C4-2B (cell line): ENCODE measurements at regions not wholly inside any gene's neighbourhood (a gene's known extent, or its start where the extent isn't known, plus 50 kb on each side); places are given as distances from the start of the nearest gene placed in this dataset.
"Not testable (repeated sequence)": the region's sequence is repeated elsewhere in the genome, so short reads cannot be mapped to it uniquely, and the experiment has no call there.

Experiments
- H3K27ac ChIP-seq: fragments of 450-650 bp; 2 replicates; pipeline ENCODE4 v1.5.1; 2017
- ZFX ChIP-seq: fragments of 450-650 bp; IDR thresholded peaks from 2 replicates; pipeline ENCODE4 v1.6.1; 2017
- TF ChIP-seq, protein P1 (sequence below): fragments of 450-650 bp; conservative IDR thresholded peaks from 2 replicates; pipeline ENCODE4 v1.5.1; 2017; ENCODE audit warnings: mild to moderate bottlenecking

DNA sequence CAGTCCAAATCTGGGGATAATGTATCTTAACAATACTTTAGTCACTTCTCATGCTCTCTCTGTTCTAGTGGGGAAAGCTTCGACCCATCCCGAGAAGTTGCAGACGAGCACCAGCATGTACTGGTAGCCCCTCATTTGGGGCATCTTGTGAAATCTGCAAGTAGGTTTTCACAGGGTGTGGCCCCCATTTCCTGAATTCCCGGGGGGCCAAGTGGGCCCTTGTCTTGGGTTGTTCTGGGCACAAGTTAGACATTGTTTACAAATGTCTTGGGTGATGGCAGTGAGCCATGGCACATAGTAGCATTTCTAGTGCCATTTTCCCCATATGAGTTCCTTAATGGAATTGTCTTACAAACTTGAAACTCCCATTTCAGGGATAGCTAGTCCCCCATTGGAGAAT is 216.7 kb upstream of the KCND2 start:
- no peak overlapping the region for H3K27ac ChIP-seq
- no peak for TF ChIP-seq ZFX
- TF ChIP-seq, protein P1, sequence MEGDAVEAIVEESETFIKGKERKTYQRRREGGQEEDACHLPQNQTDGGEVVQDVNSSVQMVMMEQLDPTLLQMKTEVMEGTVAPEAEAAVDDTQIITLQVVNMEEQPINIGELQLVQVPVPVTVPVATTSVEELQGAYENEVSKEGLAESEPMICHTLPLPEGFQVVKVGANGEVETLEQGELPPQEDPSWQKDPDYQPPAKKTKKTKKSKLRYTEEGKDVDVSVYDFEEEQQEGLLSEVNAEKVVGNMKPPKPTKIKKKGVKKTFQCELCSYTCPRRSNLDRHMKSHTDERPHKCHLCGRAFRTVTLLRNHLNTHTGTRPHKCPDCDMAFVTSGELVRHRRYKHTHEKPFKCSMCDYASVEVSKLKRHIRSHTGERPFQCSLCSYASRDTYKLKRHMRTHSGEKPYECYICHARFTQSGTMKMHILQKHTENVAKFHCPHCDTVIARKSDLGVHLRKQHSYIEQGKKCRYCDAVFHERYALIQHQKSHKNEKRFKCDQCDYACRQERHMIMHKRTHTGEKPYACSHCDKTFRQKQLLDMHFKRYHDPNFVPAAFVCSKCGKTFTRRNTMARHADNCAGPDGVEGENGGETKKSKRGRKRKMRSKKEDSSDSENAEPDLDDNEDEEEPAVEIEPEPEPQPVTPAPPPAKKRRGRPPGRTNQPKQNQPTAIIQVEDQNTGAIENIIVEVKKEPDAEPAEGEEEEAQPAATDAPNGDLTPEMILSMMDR = no peak

DNA sequence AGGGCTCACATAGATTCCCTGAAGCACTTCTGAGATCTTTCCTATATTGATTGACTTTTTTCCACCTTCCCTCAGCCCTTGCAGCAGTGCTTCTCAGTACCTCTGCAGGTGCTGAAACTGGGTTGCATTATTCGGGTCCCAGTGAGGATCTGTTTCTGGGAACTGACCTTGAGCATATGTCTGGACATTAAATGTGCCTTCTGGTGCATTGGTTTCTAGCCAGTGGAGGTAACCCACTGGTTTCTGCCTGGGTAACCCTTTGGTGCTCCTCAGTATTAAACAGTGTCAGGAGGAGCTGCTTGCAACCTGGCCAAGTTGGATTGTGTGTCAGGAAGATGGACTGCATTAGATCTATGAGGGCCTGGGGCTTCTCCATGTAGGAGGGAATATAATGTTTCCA is 213.3 kb upstream of the KCND2 start:
- TF ChIP-seq ZFX = no peak
- TF ChIP-seq, protein P1 = no peak
- no peak overlapping the region for H3K27ac ChIP-seq

DNA sequence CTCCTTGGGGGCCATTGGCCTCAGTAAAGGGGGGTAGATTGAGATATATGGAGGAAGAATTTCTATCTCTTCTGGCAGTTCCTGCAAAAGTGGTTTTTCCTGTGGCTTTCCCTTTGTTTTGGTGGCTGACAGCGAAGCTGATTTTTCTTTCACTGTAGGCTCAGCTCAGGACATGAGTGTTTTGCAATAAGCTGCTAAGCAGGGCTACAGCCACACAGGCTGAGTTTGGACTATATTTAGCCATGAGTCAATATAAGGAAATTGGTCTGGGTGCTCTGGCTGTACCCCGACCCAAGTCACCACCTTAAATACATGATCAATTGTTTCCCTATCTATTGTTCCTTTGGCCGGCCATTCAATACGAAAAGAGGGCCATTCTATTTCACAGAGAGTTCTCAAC is 212.7 kb upstream of the KCND2 start:
- H3K27ac ChIP-seq = no peak overlapping the region
- no peak for TF ChIP-seq ZFX
- TF ChIP-seq, protein P1 = no peak

DNA sequence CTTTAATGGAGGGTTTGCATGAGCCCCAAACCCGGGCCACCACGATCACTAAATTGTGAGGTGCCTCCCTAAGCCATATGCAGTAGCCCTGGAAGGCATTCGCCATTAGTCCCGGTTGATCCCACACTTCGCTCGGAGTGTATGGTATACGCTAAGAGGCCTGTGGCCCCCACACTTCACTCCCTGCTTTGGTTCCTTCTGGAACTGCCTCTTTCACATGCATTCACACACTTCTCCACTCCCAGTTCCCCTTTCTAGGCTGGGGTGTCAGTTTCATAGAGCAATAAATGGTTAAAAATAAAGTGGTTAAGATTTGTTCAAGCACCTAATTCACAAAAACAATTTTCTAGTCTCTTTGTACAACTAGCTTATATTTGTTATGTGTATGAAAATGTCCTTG is 212.1 kb upstream of the KCND2 start:
- TF ChIP-seq, protein P1 = no peak
- no peak for TF ChIP-seq ZFX
- no peak overlapping the region for H3K27ac ChIP-seq

DNA sequence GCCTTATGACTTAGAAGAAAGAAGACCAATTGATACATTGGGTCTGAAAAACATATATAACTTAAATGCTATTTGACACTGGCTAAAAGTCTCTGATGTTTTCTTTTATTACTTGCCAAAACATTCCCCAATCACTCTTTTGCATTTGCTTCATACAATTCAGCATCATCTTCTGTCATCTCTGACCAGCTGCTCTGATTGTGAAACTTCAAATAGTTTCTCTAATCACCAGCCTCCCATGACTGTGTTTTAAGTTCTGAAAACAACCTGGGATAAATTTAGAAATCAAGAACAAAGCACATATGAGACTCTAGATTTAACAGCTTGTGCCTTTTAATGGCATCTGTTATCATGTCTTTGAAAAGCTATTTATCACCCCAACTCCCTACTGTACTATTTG is 208.4 kb upstream of the KCND2 start:
- TF ChIP-seq, protein P1 = no peak
- no peak for TF ChIP-seq ZFX
- H3K27ac ChIP-seq = no peak overlapping the region

DNA sequence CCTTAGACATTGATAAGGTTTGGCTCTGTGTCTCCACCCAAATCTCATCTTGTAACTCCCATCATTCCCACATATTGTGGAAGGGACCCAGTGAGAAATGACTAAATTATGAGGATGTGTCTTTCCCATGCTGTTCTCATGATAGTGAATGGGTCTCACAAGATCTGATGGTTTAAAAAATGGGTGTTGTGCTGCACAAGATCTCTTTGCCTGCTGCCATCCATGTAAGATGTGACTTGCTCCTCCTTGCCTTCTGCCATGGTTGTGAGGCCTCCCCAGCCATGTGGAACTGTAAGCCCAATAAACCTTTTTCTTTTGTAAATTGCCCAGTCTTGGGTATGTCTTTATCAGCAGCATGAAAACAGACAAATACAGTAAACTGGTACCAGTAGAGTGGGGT is 206.1 kb upstream of the KCND2 start:
- not testable (repeated sequence) for H3K27ac ChIP-seq

DNA sequence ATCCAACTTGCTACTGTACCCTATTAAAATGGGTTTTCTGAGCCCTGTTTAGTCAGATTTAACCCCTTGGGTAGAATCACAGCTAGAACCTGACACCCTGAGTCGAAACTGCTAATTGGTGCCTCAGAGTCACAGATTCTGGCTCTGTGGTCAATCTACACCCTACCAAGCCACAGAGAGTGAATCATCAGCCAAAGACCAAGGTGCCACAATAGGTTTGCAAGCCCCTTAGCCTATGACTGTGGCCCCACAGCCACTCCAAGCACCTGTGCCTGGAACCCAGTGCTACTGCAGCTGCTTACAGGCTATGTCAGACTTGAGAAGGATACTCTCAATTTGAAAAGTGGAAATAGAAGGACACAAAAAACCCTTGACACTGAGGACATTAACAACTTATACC is 202.8 kb upstream of the KCND2 start:
- TF ChIP-seq ZFX = no peak
- TF ChIP-seq, protein P1 = no peak
- no peak overlapping the region for H3K27ac ChIP-seq

DNA sequence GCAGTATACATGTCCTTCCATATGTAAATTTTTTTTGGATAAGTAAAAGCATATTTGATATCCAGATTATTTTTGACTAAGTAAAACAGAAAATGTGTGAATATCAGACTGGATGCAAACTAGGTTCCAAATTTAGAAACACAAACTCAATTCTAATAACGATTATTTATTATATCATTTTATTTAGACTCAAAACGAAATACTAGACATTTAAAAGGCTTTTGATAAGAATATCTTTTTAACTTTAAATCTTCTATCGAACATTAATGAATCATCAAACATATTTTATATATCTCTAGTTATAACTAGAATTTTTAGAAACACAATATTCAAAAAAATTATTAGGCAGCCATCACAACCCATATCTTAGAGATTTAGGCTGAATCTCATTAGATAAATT is 195.2 kb upstream of the KCND2 start:
- H3K27ac ChIP-seq = no peak overlapping the region
- TF ChIP-seq, protein P1 = no peak
- no peak for TF ChIP-seq ZFX
